B cell (primary cell): ENCODE measurements at regions not wholly inside any gene's neighbourhood (a gene's known extent, or its start where the extent isn't known, plus 50 kb on each side); places are given as distances from the start of the nearest gene placed in this dataset.

Source experiments
- ATAC-seq: fragments of 200-7000 bp; cut with Tn5 transposase; one replicate; pipeline ENCODE4 v1.10.0; 2021; ENCODE audit warnings: low read depth, mild to moderate bottlenecking, moderate number of reproducible peaks, moderate library complexity
- CTCF ChIA-PET: fragments of 350-600 bp; sonication (Branson Sonifier 250); formaldehyde crosslinking; loops from one replicate; lab custom pipeline; 2021; ENCODE audit warnings: antibody characterized with exemption, inconsistent platforms; lab: Charles Lee
- POLR2A ChIA-PET: fragments of 350-600 bp; sonication (Branson Sonifier 250); formaldehyde crosslinking; loops from one replicate; lab custom pipeline; 2021; ENCODE audit warnings: antibody characterized with exemption; lab: Charles Lee
- DNase-seq: peaks from one replicate; pipeline ENCODE4 v3.0.0; 2013
- H2AFZ ChIP-seq: 2 replicates; pipeline ENCODE4 v1.6.1; 2012; ENCODE audit warnings: mild to moderate bottlenecking, low read depth, low read length; ENCODE audit not compliant: insufficient read depth, poor library complexity, severe bottlenecking
- H3K27ac ChIP-seq, 2 donors: 1 replicate in 1 of 2; 2 replicates in 1 of 2; pipeline ENCODE4 v1.5.1; 2012 to 2013; ENCODE audit warnings: low read length in 2 of 2, mild to moderate bottlenecking in 2 of 2, moderate library complexity in 1 of 2
- H3K27me3 ChIP-seq, 4 experiments: fragments of 200-600 bp in 1 of 4; sonication (generic) in 1 of 4; replicated peaks in 1 of 4; 1 replicate in 2 of 4; 2 replicates in 2 of 4; pipeline versions ENCODE4 v1.6.1 to v1.7.0; 2013 to 2016; ENCODE audit warnings: low read length in 3 of 4, mild to moderate bottlenecking in 2 of 4, mixed read lengths in 1 of 4, moderate library complexity in 1 of 4; ENCODE audit not compliant: insufficient read depth in 4 of 4, control insufficient read depth in 3 of 4; ENCODE audit errors: control extremely low read depth in 1 of 4
- H3K36me3 ChIP-seq, 2 experiments: replicated peaks in 1 of 2; 1 replicate in 1 of 2; 2 replicates in 1 of 2; pipeline versions ENCODE4 v1.6.1 to v1.7.1; 2013; ENCODE audit warnings: low read length in 1 of 2; ENCODE audit not compliant: insufficient read depth in 2 of 2, control insufficient read depth in 1 of 2; ENCODE audit errors: control extremely low read depth in 1 of 2, extremely low read depth in 1 of 2
- H3K4me1 ChIP-seq, 2 donors: fragments of 200-600 bp in 1 of 2; sonication (generic) in 1 of 2; 1 replicate in 1 of 2; 2 replicates in 1 of 2; pipeline versions ENCODE4 v1.5.1 to v1.6.1; 2013 to 2017; ENCODE audit warnings: low read length in 2 of 2; ENCODE audit not compliant: control insufficient read depth in 2 of 2, insufficient read depth in 2 of 2
- H3K4me2 ChIP-seq: replicated peaks from 2 replicates; pipeline ENCODE3; 2012; ENCODE audit warnings: mild to moderate bottlenecking, low read depth, low read length; ENCODE audit not compliant: poor library complexity, severe bottlenecking
- H3K4me3 ChIP-seq, 5 experiments: fragments of 200-600 bp in 1 of 5; sonication (generic) in 1 of 5; 1 replicate in 3 of 5; 2 replicates in 2 of 5; pipeline versions ENCODE4 v1.5.1 to v1.7.0; 2011 to 2016; ENCODE audit warnings: low read length in 4 of 5, mild to moderate bottlenecking in 4 of 5, low read depth in 2 of 5, control low read depth in 1 of 5, moderate library complexity in 1 of 5; ENCODE audit not compliant: insufficient read depth in 1 of 5; ENCODE audit errors: control extremely low read depth in 1 of 5, extremely low read depth in 1 of 5
- H3K79me2 ChIP-seq: fragments of 200-600 bp; sonication (generic); one replicate; pipeline ENCODE4 v1.6.0; 2016; ENCODE audit warnings: low read length; ENCODE audit not compliant: control insufficient read depth, insufficient read depth
- H3K9ac ChIP-seq: fragments of 200-600 bp; sonication (generic); 2 replicates; pipeline ENCODE4 v1.6.1; 2017; ENCODE audit warnings: mild to moderate bottlenecking, low read length, moderate library complexity
- H3K9me3 ChIP-seq, 3 donors: one replicate each; pipeline versions ENCODE4 v1.6.1 to v1.7.1; 2013; ENCODE audit warnings: low read length in 2 of 3; ENCODE audit not compliant: control insufficient read depth in 2 of 3, insufficient read depth in 1 of 3; ENCODE audit errors: control extremely low read depth in 1 of 3
- H4K20me1 ChIP-seq: 2 replicates; pipeline ENCODE4 v1.6.0; 2012; ENCODE audit warnings: mild to moderate bottlenecking, low read length; ENCODE audit not compliant: insufficient read depth, control insufficient read depth, poor library complexity, severe bottlenecking
- H3K27ac Mint-ChIP-seq: one replicate; pipeline ENCODE4 v1.8.0; 2021; ENCODE audit warnings: mixed read lengths
- H3K27me3 Mint-ChIP-seq: one replicate; pipeline ENCODE4 v1.8.0; 2021; ENCODE audit warnings: mixed read lengths
- H3K4me1 Mint-ChIP-seq: one replicate; pipeline ENCODE4 v1.8.0; 2021; ENCODE audit warnings: mixed read lengths
- H3K4me3 Mint-ChIP-seq: one replicate; pipeline ENCODE4 v1.8.0; 2021; ENCODE audit warnings: mixed read lengths
- H3K9me3 Mint-ChIP-seq: one replicate; pipeline ENCODE4 v1.8.0; 2022; ENCODE audit warnings: mixed read lengths; ENCODE audit not compliant: insufficient read depth
- EZH2 ChIP-seq: IDR thresholded peaks from 2 replicates; pipeline ENCODE4 v1.6.1; 2012; ENCODE audit warnings: borderline replicate concordance, low read depth, mild to moderate bottlenecking, moderate library complexity, low read length; ENCODE audit not compliant: insufficient read depth, poor library complexity, severe bottlenecking
- WGBS: methylation state at CpG from one replicate; pipeline ENCODE4 v1.1.5; 2013; ENCODE audit warnings: missing lambda C conversion rate; ENCODE audit not compliant: insufficient coverage; 5-methylcytosine and 5-hydroxymethylcytosine counted together
- intact Hi-C: fragments of 100-400 bp; cut with micrococcal nuclease; formaldehyde crosslinking; loops from one replicate; pipeline ENCODE4 v1.10.0; 2022
- TF ChIP-seq, protein P1 (sequence below): fragments of 200-600 bp; IDR thresholded peaks from one replicate; pipeline ENCODE4 v1.8.0; 2022; ENCODE audit warnings: antibody characterized with exemption, mild to moderate bottlenecking

DNA sequence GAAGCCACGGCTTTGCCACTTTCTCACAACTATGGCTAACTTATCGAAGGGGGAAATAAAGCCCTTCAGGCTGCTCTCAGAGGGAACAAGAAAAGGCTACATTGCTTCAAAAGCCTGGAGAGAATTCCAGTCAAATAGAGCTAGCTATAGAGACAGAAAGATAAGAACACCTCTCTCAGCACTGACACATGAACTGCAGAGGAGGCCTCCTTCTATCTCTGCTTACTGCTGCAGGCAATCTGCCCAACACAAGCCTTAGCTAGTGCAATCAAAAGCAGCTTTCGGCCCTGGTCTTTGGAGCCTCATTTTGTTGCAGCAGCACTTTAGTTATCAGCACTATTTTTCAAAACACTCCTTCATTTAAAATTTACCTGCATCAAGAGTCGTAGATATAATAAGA lies 118.4 kb upstream of the ROBO1 start:
- Histone ChIP-seq H3K36me3 (no peaks in the 10 kb centered on the region), H4K20me1 (no peaks in the 10 kb centered on the region), H3K4me1 (no peaks in the 10 kb centered on the region), H3K9ac (no peak overlapping the region), H3K27me3 (no peaks in the 10 kb centered on the region), H3K4me2 (no peak overlapping the region), H3K9me3 (peaks cover 0 to 4% (median 0%) of the 10 kb centered on the region in 3 donors), H2AFZ (no peak overlapping the region), H3K4me3 (no peak overlapping the region), H3K27ac (no peak overlapping the region), H3K79me2 (no peaks in the 10 kb centered on the region)
- WGBS, result no CpG with 5 or more reads among the region's 4 CpGs
- Mint-ChIP-seq H3K27me3 (no peaks in the 10 kb centered on the region), H3K9me3 (no peaks in the 10 kb centered on the region), H3K4me3 (no peak overlapping the region), H3K4me1 (no peaks in the 10 kb centered on the region), H3K27ac (no peak overlapping the region)
- CTCF ChIA-PET, result no interaction called here
- POLR2A ChIA-PET, result no interaction called here
- DNase-seq (no peak), ATAC-seq (no peak)
- TF ChIP-seq, protein P1, sequence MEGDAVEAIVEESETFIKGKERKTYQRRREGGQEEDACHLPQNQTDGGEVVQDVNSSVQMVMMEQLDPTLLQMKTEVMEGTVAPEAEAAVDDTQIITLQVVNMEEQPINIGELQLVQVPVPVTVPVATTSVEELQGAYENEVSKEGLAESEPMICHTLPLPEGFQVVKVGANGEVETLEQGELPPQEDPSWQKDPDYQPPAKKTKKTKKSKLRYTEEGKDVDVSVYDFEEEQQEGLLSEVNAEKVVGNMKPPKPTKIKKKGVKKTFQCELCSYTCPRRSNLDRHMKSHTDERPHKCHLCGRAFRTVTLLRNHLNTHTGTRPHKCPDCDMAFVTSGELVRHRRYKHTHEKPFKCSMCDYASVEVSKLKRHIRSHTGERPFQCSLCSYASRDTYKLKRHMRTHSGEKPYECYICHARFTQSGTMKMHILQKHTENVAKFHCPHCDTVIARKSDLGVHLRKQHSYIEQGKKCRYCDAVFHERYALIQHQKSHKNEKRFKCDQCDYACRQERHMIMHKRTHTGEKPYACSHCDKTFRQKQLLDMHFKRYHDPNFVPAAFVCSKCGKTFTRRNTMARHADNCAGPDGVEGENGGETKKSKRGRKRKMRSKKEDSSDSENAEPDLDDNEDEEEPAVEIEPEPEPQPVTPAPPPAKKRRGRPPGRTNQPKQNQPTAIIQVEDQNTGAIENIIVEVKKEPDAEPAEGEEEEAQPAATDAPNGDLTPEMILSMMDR, result no peak
- TF ChIP-seq EZH2, result no peak
- intact Hi-C loops, result no loop called here

DNA sequence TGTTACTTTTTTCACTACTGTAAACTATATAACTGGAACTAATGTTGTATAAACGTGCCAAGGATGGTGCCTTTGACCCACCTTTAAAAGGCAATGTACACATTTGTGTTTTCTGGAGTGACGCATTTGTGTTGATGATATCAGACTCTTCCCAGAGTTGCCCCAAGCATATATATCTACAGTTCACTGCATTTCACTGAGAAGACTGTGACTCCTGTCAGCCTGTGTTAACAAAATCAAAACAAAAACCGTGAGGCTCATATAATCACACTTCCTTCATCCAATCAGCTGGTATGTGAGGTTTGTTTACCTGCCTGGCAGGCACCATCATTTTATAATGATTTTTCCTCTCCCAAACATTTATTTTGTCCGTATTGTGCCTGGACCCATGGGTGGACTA lies 117.6 kb upstream of the ROBO1 start:
- ATAC-seq, result no peak
- intact Hi-C loops, result no loop called here
- ChIA-PET CTCF (no interaction called here), POLR2A (no interaction called here)
- Histone ChIP-seq H3K27ac (no peak overlapping the region), H3K9me3 (peaks cover 0 to 3% (median 0%) of the 10 kb centered on the region in 3 donors), H3K79me2 (no peaks in the 10 kb centered on the region), H3K4me2 (no peak overlapping the region), H3K9ac (no peak overlapping the region), H3K36me3 (no peaks in the 10 kb centered on the region), H3K4me1 (no peaks in the 10 kb centered on the region), H3K27me3 (no peaks in the 10 kb centered on the region), H3K4me3 (no peak overlapping the region), H2AFZ (no peak overlapping the region), H4K20me1 (no peaks in the 10 kb centered on the region)
- Mint-ChIP-seq H3K27ac (no peak overlapping the region), H3K4me1 (no peaks in the 10 kb centered on the region), H3K4me3 (no peak overlapping the region), H3K9me3 (no peaks in the 10 kb centered on the region), H3K27me3 (no peaks in the 10 kb centered on the region)
- no peak for TF ChIP-seq EZH2
- TF ChIP-seq, protein P1, result no peak
- DNase-seq, result no peak
- WGBS, result 100% methylated on average over 1 of the region's 4 CpGs
